ENCODE measurements at regions not wholly inside any gene's neighbourhood (a gene's known extent, or its start where the extent isn't known, plus 50 kb on each side); places are given as distances from the start of the nearest gene placed in this dataset.

GRCh38 chrX:96590403-96590802, 94.2 kb upstream of the DIAPH2 start:
- TF ChIP-seq CTCF (conservative IDR thresholded peaks at IDR 0.05) = no peak
- no peak for TF ChIP-seq EZH2 (IDR thresholded peaks at IDR 0.05; ENCODE audit: low read depth)

Data from PC-9 (cell line).